Cardiac muscle cell (in vitro differentiated cells and primary cell): ENCODE measurements at regions not wholly inside any gene's neighbourhood (a gene's known extent, or its start where the extent isn't known, plus 50 kb on each side); places are given as distances from the start of the nearest gene placed in this dataset.

Experiments used
- DNase-seq, 2 donors: peaks; one replicate each; pipeline versions ENCODE4 v3.0.0 to v3.0.0-alpha.2; 2010 to 2017; ENCODE audit warnings: low read depth in 1 of 2, low spot score in 1 of 2
- H3K27ac ChIP-seq: fragments of 200-600 bp; sonication (generic); 2 replicates; pipeline ENCODE4 v1.5.1; 2016
- H3K27me3 ChIP-seq: fragments of 200-600 bp; sonication (generic); 2 replicates; pipeline ENCODE4 v1.6.0; 2016; ENCODE audit warnings: control low read depth
- H3K36me3 ChIP-seq: fragments of 200-600 bp; sonication (generic); 2 replicates; pipeline ENCODE4 v1.5.1; 2016; ENCODE audit warnings: control low read depth
- H3K4me1 ChIP-seq: fragments of 200-600 bp; sonication (generic); 2 replicates; pipeline ENCODE4 v1.8.1; 2017; ENCODE audit warnings: low read depth, mild to moderate bottlenecking, mixed run types
- H3K4me3 ChIP-seq: fragments of 200-600 bp; sonication (generic); 2 replicates; pipeline ENCODE4 v1.5.1; 2016; ENCODE audit warnings: mild to moderate bottlenecking
- H3K9me3 ChIP-seq: fragments of 200-600 bp; sonication (generic); 2 replicates; pipeline ENCODE4 v1.5.1; 2017; ENCODE audit warnings: low read depth, mild to moderate bottlenecking, control low read depth
- TF ChIP-seq, protein P1 (sequence below): IDR thresholded peaks from 2 replicates; pipeline ENCODE4 v1.5.1; 2012; ENCODE audit warnings: low read depth, mild to moderate bottlenecking, low read length

DNA sequence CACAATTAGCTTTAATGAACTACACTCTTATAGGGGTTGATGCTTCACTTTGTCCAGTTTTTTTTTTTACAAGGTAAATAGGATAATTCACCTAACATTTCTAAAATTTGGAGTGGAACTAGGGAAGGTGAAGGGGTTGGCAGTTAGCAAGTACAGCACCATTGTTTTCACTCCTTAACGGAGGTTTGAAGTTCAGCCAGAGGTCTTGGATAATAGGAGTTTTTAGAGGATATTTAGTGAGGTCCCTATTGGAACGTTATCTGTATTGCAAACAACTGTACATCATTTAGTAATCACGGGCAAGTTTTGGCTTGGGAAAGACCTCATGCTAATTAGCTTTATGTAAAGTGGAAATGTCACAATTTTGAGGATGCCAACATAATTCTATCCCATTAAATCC lies 52.3 kb upstream of the TBX18 start:
- no peak overlapping the region for H3K4me3 ChIP-seq
- no peaks in the 10 kb centered on the region for H3K27me3 ChIP-seq
- no peaks in the 10 kb centered on the region for H3K9me3 ChIP-seq
- no peaks in the 10 kb centered on the region for H3K36me3 ChIP-seq
- DNase-seq = no peak
- H3K4me1 ChIP-seq = no peaks in the 10 kb centered on the region
- no peak overlapping the region for H3K27ac ChIP-seq
- TF ChIP-seq, protein P1, sequence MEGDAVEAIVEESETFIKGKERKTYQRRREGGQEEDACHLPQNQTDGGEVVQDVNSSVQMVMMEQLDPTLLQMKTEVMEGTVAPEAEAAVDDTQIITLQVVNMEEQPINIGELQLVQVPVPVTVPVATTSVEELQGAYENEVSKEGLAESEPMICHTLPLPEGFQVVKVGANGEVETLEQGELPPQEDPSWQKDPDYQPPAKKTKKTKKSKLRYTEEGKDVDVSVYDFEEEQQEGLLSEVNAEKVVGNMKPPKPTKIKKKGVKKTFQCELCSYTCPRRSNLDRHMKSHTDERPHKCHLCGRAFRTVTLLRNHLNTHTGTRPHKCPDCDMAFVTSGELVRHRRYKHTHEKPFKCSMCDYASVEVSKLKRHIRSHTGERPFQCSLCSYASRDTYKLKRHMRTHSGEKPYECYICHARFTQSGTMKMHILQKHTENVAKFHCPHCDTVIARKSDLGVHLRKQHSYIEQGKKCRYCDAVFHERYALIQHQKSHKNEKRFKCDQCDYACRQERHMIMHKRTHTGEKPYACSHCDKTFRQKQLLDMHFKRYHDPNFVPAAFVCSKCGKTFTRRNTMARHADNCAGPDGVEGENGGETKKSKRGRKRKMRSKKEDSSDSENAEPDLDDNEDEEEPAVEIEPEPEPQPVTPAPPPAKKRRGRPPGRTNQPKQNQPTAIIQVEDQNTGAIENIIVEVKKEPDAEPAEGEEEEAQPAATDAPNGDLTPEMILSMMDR = no peak

DNA sequence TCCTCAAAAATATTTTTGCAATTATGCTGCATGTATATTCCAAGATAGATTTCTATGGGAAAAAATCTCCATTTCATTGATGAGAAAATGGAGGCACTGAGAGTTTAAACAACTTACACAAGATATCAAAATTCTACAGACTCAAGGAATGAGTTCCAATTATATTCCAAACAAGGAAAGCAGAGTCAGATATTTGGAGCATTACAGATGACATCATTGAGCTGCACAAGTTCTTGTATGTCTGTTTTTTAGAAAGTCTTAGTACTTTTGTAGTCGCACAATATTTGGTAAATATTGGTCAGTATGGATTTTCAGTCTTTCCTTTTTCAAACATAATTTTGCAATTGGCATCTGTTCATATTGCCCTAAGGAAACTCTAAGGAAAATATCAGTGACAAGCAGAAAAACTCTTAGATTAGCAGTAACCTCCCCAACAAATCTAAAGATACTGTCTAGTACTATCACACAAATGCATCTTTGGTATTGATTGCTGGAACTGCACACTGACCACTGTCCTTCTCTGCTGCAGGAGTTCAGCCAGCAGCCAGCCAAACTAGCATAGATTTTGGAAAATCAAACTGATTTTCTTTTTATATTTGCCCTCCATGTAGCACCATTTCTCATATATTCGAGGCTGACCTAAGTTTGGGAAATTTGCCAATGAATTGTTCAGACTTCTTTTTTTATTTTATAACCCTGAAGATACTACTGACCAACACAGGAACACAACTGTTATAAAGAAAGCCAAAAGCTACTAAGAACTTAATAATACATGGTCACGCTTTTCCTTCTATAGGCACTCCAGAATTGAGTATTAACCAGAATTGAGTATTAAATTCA lies 51.7 kb upstream of the TBX18 start:
- no peak overlapping the region for H3K4me3 ChIP-seq
- H3K4me1 ChIP-seq = no peaks in the 10 kb centered on the region
- TF ChIP-seq, protein P1 = no peak
- H3K27me3 ChIP-seq = no peaks in the 10 kb centered on the region
- H3K27ac ChIP-seq = no peak overlapping the region
- H3K36me3 ChIP-seq = no peaks in the 10 kb centered on the region
- peak in 1 of 2 donors; percentile 43 for DNase-seq
- no peaks in the 10 kb centered on the region for H3K9me3 ChIP-seq
